AG04450 (cell line): ENCODE measurements at regions not wholly inside any gene's neighbourhood (a gene's known extent, or its start where the extent isn't known, plus 50 kb on each side); places are given as distances from the start of the nearest gene placed in this dataset.

Experiments used
- CTCF ChIA-PET: fragments of 300-600, 350-600 bp; formaldehyde crosslinking; extraction: SDS; loops from one replicate; lab custom pipeline; 2022; ENCODE audit warnings: antibody characterized with exemption, inconsistent platforms; lab: Charles Lee
- POLR2A ChIA-PET: fragments of 350-600 bp; formaldehyde crosslinking; extraction: SDS; loops from one replicate; lab custom pipeline; 2021; ENCODE audit warnings: antibody characterized with exemption, inconsistent platforms; lab: Yijun Ruan, JAX
- DNase-seq: peaks from one replicate; pipeline ENCODE4 v3.0.0-alpha.2; 2011; ENCODE audit warnings: low read depth, low spot score
- H3K27ac ChIP-seq: one replicate; pipeline ENCODE4 v1.5.1; 2012; ENCODE audit warnings: low read depth, low read length, control low read depth
- H3K27me3 ChIP-seq: one replicate; pipeline ENCODE4 v1.6.0; 2012; ENCODE audit warnings: low read length; ENCODE audit not compliant: control insufficient read depth, insufficient read depth
- H3K4me3 ChIP-seq: 2 replicates; pipeline ENCODE4 v1.5.1; 2011; ENCODE audit warnings: mild to moderate bottlenecking, low read depth, low read length, control low read depth
- H3K9me3 ChIP-seq: 2 replicates; pipeline ENCODE4 v1.5.1; 2012; ENCODE audit warnings: low read length; ENCODE audit not compliant: control insufficient read depth, insufficient read depth
- CTCF ChIP-seq: IDR thresholded peaks from 2 replicates; pipeline ENCODE4 v1.5.1; 2011; ENCODE audit warnings: low read depth, low read length, control low read depth, inconsistent platforms

- CTCF ChIA-PET, result no interaction called here
- H3K27me3 ChIP-seq, result no peaks in the 10 kb centered on the region
These were observed 292.1 kb downstream of the SOX11 start for GRCh38 chr2:5984273-5984655.

GRCh38 chr2:5984946-5985345, 292.8 kb downstream of the SOX11 start:
- H3K4me3 ChIP-seq, result no peak overlapping the region
- no peaks in the 10 kb centered on the region for H3K27me3 ChIP-seq
- POLR2A ChIA-PET, result no interaction called here
- CTCF ChIA-PET, result no interaction called here
- TF ChIP-seq CTCF, result no peak
- no peaks in the 10 kb centered on the region; the same call in 1 of the 2 replicates for H3K9me3 ChIP-seq
- H3K27ac ChIP-seq, result no peak overlapping the region
- no peak for DNase-seq

More at GRCh38 chr2:5984273-5984655, 292.1 kb downstream of the SOX11 start:
- Histone ChIP-seq H3K4me3 (no peak overlapping the region), H3K27ac (no peak overlapping the region), H3K9me3 (no peaks in the 10 kb centered on the region; the same call in 1 of the 2 replicates)
- no peak for TF ChIP-seq CTCF
- POLR2A ChIA-PET, result no interaction called here
- no peak for DNase-seq

- Histone ChIP-seq H3K27ac (no peak overlapping the region), H3K27me3 (no peaks in the 10 kb centered on the region), H3K4me3 (no peak overlapping the region), H3K9me3 (no peaks in the 10 kb centered on the region; the same call in 1 of the 2 replicates)
- TF ChIP-seq CTCF, result no peak
- POLR2A ChIA-PET, result no interaction called here
- CTCF ChIA-PET, result no interaction called here
- no peak for DNase-seq
These were observed 293.6 kb downstream of the SOX11 start for GRCh38 chr2:5985536-5986385.

- DNase-seq, result no peak
- Histone ChIP-seq H3K4me3 (no peak overlapping the region), H3K9me3 (no peaks in the 10 kb centered on the region; the same call in 1 of the 2 replicates), H3K27ac (no peak overlapping the region), H3K27me3 (no peaks in the 10 kb centered on the region)
- CTCF ChIA-PET, result interaction anchor here (0.7 kb wide), 1 partner anchor 794 kb away, joined by 3 read pairs; no protein-coding TSS in a partner anchor
- no peak for TF ChIP-seq CTCF
- POLR2A ChIA-PET, result no interaction called here
These were observed 294.9 kb downstream of the SOX11 start for GRCh38 chr2:5986801-5987787.
